Stimulated activated CD4-positive, alpha-beta T cell treated with anti-CD3 and anti-CD28 coated beads, Interleukin-12 subunit alpha, Interleukin-12 subunit beta, amount 100 ng/mL, for 24 hours (primary cell): ENCODE measurements at regions not wholly inside any gene's neighbourhood (a gene's known extent, or its start where the extent isn't known, plus 50 kb on each side); places are given as distances from the start of the nearest gene placed in this dataset.

Experiments
- DNase-seq, 2 experiments: peaks; one replicate each; pipeline ENCODE4 v3.0.0-alpha.2; 2020; ENCODE audit warnings: low read depth in 2 of 2

GRCh38 chr9:109912726-109913460 is 132.9 kb downstream of the PALM2AKAP2 start:
- no peak for DNase-seq

GRCh38 chr9:109913461-109913810 is 133.4 kb downstream of the PALM2AKAP2 start:
- no peak for DNase-seq

- DNase-seq = no peak
Observed at GRCh38 chr9:109914280-109915027, 134.5 kb downstream of the PALM2AKAP2 start.

- DNase-seq = no peak
Observed at GRCh38 chr9:109916316-109916715, 136.3 kb downstream of the PALM2AKAP2 start.

GRCh38 chr9:109918339-109919163 is 138.6 kb downstream of the PALM2AKAP2 start:
- DNase-seq = peak in 1 of 2 experiments; percentile 20

GRCh38 chr9:109919736-109920408 is 139.9 kb downstream of the PALM2AKAP2 start:
- DNase-seq = no peak

GRCh38 chr9:109922617-109923470 is 142.8 kb downstream of the PALM2AKAP2 start:
- no peak for DNase-seq

- no peak for DNase-seq
Observed at GRCh38 chr9:109923471-109923760, 143.4 kb downstream of the PALM2AKAP2 start.

- DNase-seq = no peak
Observed at GRCh38 chr9:109923806-109924205, 143.8 kb downstream of the PALM2AKAP2 start.

- no peak for DNase-seq
Observed at GRCh38 chr9:109925799-109926198, 145.8 kb downstream of the PALM2AKAP2 start.

- no peak for DNase-seq
Observed at GRCh38 chr9:109926421-109926869, 146.4 kb downstream of the PALM2AKAP2 start.

GRCh38 chr9:109931623-109932022 is 151.6 kb downstream of the PALM2AKAP2 start:
- no peak for DNase-seq

- DNase-seq = no peak
Observed at GRCh38 chr9:109934136-109934856, 154.3 kb downstream of the PALM2AKAP2 start.

GRCh38 chr9:109934857-109935215 is 154.8 kb downstream of the PALM2AKAP2 start:
- DNase-seq = no peak

GRCh38 chr9:109935406-109936087 is 155.5 kb downstream of the PALM2AKAP2 start:
- DNase-seq = no peak

- no peak for DNase-seq
Observed at GRCh38 chr9:109937861-109938453, 158.0 kb downstream of the PALM2AKAP2 start.

GRCh38 chr9:109939698-109940342 is 159.8 kb downstream of the PALM2AKAP2 start:
- no peak for DNase-seq

- no peak for DNase-seq
Observed at GRCh38 chr9:109940561-109940960, 160.6 kb downstream of the PALM2AKAP2 start.

GRCh38 chr9:109941771-109942170 is 161.8 kb downstream of the PALM2AKAP2 start:
- no peak for DNase-seq
